HepG2 (cell line): ENCODE measurements at regions not wholly inside any gene's neighbourhood (a gene's known extent, or its start where the extent isn't known, plus 50 kb on each side); places are given as distances from the start of the nearest gene placed in this dataset.

Experiments
- ARHGAP35 ChIP-seq: sonication (generic); formaldehyde crosslinking; IDR thresholded peaks from 2 replicates; pipeline ENCODE4 v1.9.0; 2022; ENCODE audit warnings: mild to moderate bottlenecking, inconsistent platforms, moderate library complexity, missing genetic modification reagents, borderline replicate concordance
- ATF1 ChIP-seq: IDR thresholded peaks from 2 replicates; pipeline ENCODE4 v1.6.1; 2016; ENCODE audit warnings: mild to moderate bottlenecking, control low read depth
- FOXA3 ChIP-seq: IDR thresholded peaks from 2 replicates; pipeline ENCODE4 v1.6.1; 2016; ENCODE audit warnings: missing genetic modification reagents, missing compliant biosample characterization
- HOXD1 ChIP-seq: sonication (generic); formaldehyde crosslinking; IDR thresholded peaks from 2 replicates; pipeline ENCODE4 v1.5.0; 2020; ENCODE audit warnings: missing genetic modification reagents
- MED1 ChIP-seq: sonication (generic); formaldehyde crosslinking; IDR thresholded peaks from 2 replicates; pipeline ENCODE4 v1.4.0; 2020; ENCODE audit warnings: missing genetic modification reagents
- NCOA2 ChIP-seq: sonication (generic); formaldehyde crosslinking; IDR thresholded peaks from 2 replicates; pipeline ENCODE4 v1.8.0; 2022; ENCODE audit warnings: inconsistent platforms
- NFIC ChIP-seq: IDR thresholded peaks from 2 replicates; pipeline ENCODE4 v1.6.1; 2012; ENCODE audit warnings: mild to moderate bottlenecking, low read length, inconsistent platforms
- RFXAP ChIP-seq: sonication (generic); formaldehyde crosslinking; IDR thresholded peaks from 2 replicates; pipeline ENCODE4 v1.4.0; 2020; ENCODE audit warnings: missing genetic modification reagents, borderline replicate concordance
- SOX6 ChIP-seq, 2 experiments: fragments of 450-650 bp in 1 of 2; sonication (generic) in 1 of 2; formaldehyde crosslinking in 1 of 2; IDR thresholded peaks; 2 replicates each; pipeline versions ENCODE4 v1.4.0 to v1.6.1; 2017 to 2020; ENCODE audit warnings: antibody characterized with exemption in 1 of 2, mild to moderate bottlenecking in 1 of 2, missing genetic modification reagents in 1 of 2
- THAP11 ChIP-seq: IDR thresholded peaks from 2 replicates; pipeline ENCODE4 v1.6.1; 2016; ENCODE audit warnings: missing biosample characterization, missing genetic modification reagents
- ZNF383 ChIP-seq: sonication (generic); formaldehyde crosslinking; IDR thresholded peaks from 2 replicates; pipeline ENCODE4 v1.4.0; 2020; ENCODE audit warnings: missing genetic modification reagents, mild to moderate bottlenecking, borderline replicate concordance
- ZNF44 ChIP-seq: sonication (generic); formaldehyde crosslinking; IDR thresholded peaks from 2 replicates; pipeline ENCODE4 v1.5.1; 2020; ENCODE audit warnings: mild to moderate bottlenecking, missing genetic modification reagents
- ZNF749 ChIP-seq: sonication (generic); formaldehyde crosslinking; IDR thresholded peaks from 2 replicates; pipeline ENCODE4 v1.8.0; 2022; ENCODE audit warnings: mild to moderate bottlenecking, missing genetic modification reagents, moderate library complexity, borderline replicate concordance
- ZNF75D ChIP-seq: sonication (generic); formaldehyde crosslinking; IDR thresholded peaks from 2 replicates; pipeline ENCODE4 v1.8.1; 2023; ENCODE audit warnings: missing genetic modification reagents, mild to moderate bottlenecking, borderline replicate concordance
- TF ChIP-seq, protein P1 (sequence below): sonication (generic); formaldehyde crosslinking; IDR thresholded peaks from 2 replicates; pipeline ENCODE4 v1.4.0; 2020; ENCODE audit warnings: missing genetic modification reagents
- TF ChIP-seq, protein P2 (sequence below): sonication (generic); formaldehyde crosslinking; IDR thresholded peaks from 2 replicates; pipeline ENCODE4 v1.8.0; 2022; ENCODE audit warnings: low read depth, missing genetic modification reagents
- TF ChIP-seq, protein P3 (sequence below): sonication (generic); formaldehyde crosslinking; IDR thresholded peaks from 2 replicates; pipeline ENCODE4 v1.9.0; 2021; ENCODE audit warnings: missing genetic modification reagents, borderline replicate concordance
- TF ChIP-seq, protein P4 (sequence below): sonication (generic); formaldehyde crosslinking; IDR thresholded peaks from 2 replicates; pipeline ENCODE4 v1.8.0; 2022; ENCODE audit warnings: mild to moderate bottlenecking, missing genetic modification reagents, moderate library complexity
- TF ChIP-seq, protein P5 (sequence below): sonication (generic); formaldehyde crosslinking; IDR thresholded peaks from 2 replicates; pipeline ENCODE4 v1.8.0; 2022; ENCODE audit warnings: missing genetic modification reagents, low read depth, mild to moderate bottlenecking, borderline replicate concordance
- TF ChIP-seq, protein P6 (sequence below): sonication (generic); formaldehyde crosslinking; IDR thresholded peaks from 2 replicates; pipeline ENCODE4 v1.5.0; 2020; ENCODE audit warnings: mild to moderate bottlenecking, missing genetic modification reagents

DNA sequence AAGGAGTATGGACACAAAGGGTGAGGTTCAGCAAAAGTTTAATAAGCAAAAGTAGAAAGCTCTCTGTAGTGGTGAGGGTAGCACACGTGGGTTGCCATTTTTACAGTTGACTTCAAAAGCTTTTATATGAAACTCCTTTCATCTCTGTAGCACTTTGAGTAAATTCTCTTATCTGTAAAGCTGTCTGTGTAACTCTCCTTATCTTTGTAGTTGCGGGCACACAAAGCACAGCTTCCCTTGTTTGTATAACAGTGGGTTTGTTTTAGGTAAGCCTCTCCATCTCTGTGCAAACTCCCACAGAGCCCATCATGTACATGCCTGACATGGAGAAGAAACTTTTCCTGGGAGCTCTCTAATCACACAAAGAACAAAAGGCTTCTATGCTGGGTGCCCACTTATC, 325.9 kb upstream of the PABPC5 start (continued):
- TF ChIP-seq, protein P1, sequence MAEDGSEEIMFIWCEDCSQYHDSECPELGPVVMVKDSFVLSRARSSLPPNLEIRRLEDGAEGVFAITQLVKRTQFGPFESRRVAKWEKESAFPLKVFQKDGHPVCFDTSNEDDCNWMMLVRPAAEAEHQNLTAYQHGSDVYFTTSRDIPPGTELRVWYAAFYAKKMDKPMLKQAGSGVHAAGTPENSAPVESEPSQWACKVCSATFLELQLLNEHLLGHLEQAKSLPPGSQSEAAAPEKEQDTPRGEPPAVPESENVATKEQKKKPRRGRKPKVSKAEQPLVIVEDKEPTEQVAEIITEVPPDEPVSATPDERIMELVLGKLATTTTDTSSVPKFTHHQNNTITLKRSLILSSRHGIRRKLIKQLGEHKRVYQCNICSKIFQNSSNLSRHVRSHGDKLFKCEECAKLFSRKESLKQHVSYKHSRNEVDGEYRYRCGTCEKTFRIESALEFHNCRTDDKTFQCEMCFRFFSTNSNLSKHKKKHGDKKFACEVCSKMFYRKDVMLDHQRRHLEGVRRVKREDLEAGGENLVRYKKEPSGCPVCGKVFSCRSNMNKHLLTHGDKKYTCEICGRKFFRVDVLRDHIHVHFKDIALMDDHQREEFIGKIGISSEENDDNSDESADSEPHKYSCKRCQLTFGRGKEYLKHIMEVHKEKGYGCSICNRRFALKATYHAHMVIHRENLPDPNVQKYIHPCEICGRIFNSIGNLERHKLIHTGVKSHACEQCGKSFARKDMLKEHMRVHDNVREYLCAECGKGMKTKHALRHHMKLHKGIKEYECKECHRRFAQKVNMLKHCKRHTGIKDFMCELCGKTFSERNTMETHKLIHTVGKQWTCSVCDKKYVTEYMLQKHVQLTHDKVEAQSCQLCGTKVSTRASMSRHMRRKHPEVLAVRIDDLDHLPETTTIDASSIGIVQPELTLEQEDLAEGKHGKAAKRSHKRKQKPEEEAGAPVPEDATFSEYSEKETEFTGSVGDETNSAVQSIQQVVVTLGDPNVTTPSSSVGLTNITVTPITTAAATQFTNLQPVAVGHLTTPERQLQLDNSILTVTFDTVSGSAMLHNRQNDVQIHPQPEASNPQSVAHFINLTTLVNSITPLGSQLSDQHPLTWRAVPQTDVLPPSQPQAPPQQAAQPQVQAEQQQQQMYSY (CRISPR knock-in tag) = no peak
- TF ChIP-seq ZNF383 (CRISPR knock-in tag) = no peak
- TF ChIP-seq, protein P2, sequence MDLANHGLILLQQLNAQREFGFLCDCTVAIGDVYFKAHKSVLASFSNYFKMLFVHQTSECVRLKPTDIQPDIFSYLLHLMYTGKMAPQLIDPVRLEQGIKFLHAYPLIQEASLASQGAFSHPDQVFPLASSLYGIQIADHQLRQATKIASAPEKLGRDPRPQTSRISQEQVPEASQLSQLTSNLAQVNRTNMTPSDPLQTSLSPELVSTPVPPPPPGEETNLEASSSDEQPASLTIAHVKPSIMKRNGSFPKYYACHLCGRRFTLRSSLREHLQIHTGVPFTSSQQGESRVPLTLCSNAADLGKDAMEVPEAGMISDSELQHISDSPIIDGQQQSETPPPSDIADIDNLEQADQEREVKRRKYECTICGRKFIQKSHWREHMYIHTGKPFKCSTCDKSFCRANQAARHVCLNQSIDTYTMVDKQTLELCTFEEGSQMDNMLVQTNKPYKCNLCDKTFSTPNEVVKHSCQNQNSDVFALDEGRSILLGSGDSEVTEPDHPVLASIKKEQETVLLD = no peak
- TF ChIP-seq HOXD1 = no peak
- TF ChIP-seq THAP11 (CRISPR knock-in tag) = no peak
- TF ChIP-seq SOX6 (IDR thresholded peaks at IDR 0.05) = no peak
- peak; percentile 81 for TF ChIP-seq SOX6 (CRISPR knock-in tag; IDR thresholded peaks at IDR 0.05)
- no peak for TF ChIP-seq ZNF75D
- no peak for TF ChIP-seq ATF1
- TF ChIP-seq, protein P3, sequence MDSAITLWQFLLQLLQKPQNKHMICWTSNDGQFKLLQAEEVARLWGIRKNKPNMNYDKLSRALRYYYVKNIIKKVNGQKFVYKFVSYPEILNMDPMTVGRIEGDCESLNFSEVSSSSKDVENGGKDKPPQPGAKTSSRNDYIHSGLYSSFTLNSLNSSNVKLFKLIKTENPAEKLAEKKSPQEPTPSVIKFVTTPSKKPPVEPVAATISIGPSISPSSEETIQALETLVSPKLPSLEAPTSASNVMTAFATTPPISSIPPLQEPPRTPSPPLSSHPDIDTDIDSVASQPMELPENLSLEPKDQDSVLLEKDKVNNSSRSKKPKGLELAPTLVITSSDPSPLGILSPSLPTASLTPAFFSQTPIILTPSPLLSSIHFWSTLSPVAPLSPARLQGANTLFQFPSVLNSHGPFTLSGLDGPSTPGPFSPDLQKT (CRISPR knock-in tag) = no peak
- TF ChIP-seq ZNF44 (CRISPR knock-in tag) = no peak
- no peak for TF ChIP-seq ARHGAP35 (CRISPR knock-in tag)
- peak; percentile 35; the same call in 1 of the 2 replicates for TF ChIP-seq NFIC
- TF ChIP-seq, protein P4, sequence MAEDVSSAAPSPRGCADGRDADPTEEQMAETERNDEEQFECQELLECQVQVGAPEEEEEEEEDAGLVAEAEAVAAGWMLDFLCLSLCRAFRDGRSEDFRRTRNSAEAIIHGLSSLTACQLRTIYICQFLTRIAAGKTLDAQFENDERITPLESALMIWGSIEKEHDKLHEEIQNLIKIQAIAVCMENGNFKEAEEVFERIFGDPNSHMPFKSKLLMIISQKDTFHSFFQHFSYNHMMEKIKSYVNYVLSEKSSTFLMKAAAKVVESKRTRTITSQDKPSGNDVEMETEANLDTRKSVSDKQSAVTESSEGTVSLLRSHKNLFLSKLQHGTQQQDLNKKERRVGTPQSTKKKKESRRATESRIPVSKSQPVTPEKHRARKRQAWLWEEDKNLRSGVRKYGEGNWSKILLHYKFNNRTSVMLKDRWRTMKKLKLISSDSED (CRISPR knock-in tag) = no peak
- TF ChIP-seq, protein P5, sequence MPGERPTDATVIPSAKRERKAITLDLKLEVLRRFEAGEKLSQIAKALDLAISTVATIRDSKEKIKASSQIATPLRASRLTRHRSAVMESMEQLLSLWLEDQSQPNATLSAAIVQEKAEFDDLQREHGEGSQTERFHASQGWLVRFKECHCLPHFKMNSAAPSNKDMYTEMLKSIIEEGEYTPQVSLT = no peak
- peak; percentile 53; the same call in 1 of the 2 replicates for TF ChIP-seq FOXA3 (CRISPR knock-in tag)
- TF ChIP-seq, protein P6, sequence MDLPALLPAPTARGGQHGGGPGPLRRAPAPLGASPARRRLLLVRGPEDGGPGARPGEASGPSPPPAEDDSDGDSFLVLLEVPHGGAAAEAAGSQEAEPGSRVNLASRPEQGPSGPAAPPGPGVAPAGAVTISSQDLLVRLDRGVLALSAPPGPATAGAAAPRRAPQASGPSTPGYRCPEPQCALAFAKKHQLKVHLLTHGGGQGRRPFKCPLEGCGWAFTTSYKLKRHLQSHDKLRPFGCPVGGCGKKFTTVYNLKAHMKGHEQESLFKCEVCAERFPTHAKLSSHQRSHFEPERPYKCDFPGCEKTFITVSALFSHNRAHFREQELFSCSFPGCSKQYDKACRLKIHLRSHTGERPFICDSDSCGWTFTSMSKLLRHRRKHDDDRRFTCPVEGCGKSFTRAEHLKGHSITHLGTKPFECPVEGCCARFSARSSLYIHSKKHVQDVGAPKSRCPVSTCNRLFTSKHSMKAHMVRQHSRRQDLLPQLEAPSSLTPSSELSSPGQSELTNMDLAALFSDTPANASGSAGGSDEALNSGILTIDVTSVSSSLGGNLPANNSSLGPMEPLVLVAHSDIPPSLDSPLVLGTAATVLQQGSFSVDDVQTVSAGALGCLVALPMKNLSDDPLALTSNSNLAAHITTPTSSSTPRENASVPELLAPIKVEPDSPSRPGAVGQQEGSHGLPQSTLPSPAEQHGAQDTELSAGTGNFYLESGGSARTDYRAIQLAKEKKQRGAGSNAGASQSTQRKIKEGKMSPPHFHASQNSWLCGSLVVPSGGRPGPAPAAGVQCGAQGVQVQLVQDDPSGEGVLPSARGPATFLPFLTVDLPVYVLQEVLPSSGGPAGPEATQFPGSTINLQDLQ = no peak
- TF ChIP-seq RFXAP (CRISPR knock-in tag) = no peak
- TF ChIP-seq MED1 (CRISPR knock-in tag) = no peak
- peak; percentile 71 for TF ChIP-seq NCOA2 (CRISPR knock-in tag)
- TF ChIP-seq ZNF749 = no peak
